Vagina (tissue), 2 donors: ENCODE measurements at regions not wholly inside any gene's neighbourhood (a gene's known extent, or its start where the extent isn't known, plus 50 kb on each side); places are given as distances from the start of the nearest gene placed in this dataset.

Experiments
- POLR2A ChIP-seq, 2 donors: fragments of 450-650 bp; IDR thresholded peaks; one replicate each; pipeline ENCODE4 v1.6.1; 2017; ENCODE audit warnings: antibody characterized with exemption in 2 of 2, mild to moderate bottlenecking in 2 of 2, moderate library complexity in 2 of 2
- POLR2AphosphoS5 ChIP-seq, 2 donors: sonication (generic); formaldehyde crosslinking; IDR thresholded peaks; one replicate each; pipeline ENCODE4 v1.9.0; 2017; ENCODE audit warnings: antibody characterized with exemption in 2 of 2, mild to moderate bottlenecking in 2 of 2, low read depth in 1 of 2; ENCODE audit not compliant: insufficient read depth in 1 of 2
- TF ChIP-seq, protein P1 (sequence below), 3 experiments: fragments of 450-650 bp in 2 of 3; fragments of 200-600 bp in 1 of 3; sonication (generic) in 1 of 3; IDR thresholded peaks; one replicate each; pipeline ENCODE4 v1.5.1; 2017 to 2019; ENCODE audit warnings: antibody characterized with exemption in 3 of 3, mild to moderate bottlenecking in 2 of 3, moderate library complexity in 2 of 3

DNA sequence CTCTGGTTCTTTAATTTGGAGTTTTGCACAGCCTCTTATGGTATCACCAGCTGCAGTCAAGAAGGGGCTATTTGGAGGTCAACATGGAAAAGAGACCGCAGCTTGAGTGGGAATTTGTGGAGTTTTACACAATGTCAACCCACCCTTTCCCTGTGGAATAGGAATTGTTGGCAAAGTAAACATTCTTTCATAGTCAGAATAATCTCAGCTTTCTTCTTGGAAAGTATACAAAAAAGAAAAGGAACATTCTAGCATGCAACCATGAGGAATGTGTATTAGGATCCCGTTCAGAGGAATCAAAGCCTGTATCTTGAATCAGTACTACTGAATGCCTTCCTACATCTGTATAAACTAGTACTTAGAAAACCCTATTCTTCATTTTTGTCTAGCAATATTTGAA is 107.6 kb downstream of the LURAP1L start:
- TF ChIP-seq, protein P1, sequence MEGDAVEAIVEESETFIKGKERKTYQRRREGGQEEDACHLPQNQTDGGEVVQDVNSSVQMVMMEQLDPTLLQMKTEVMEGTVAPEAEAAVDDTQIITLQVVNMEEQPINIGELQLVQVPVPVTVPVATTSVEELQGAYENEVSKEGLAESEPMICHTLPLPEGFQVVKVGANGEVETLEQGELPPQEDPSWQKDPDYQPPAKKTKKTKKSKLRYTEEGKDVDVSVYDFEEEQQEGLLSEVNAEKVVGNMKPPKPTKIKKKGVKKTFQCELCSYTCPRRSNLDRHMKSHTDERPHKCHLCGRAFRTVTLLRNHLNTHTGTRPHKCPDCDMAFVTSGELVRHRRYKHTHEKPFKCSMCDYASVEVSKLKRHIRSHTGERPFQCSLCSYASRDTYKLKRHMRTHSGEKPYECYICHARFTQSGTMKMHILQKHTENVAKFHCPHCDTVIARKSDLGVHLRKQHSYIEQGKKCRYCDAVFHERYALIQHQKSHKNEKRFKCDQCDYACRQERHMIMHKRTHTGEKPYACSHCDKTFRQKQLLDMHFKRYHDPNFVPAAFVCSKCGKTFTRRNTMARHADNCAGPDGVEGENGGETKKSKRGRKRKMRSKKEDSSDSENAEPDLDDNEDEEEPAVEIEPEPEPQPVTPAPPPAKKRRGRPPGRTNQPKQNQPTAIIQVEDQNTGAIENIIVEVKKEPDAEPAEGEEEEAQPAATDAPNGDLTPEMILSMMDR (IDR thresholded peaks at IDR 0.05), result no peak
- TF ChIP-seq POLR2A (IDR thresholded peaks at IDR 0.05), result no peak
- no peak for TF ChIP-seq POLR2AphosphoS5 (IDR thresholded peaks at IDR 0.05; ENCODE audit: insufficient read depth in 1 of 2, low read depth in 1 of 2)
